Fibroblast of lung (primary cell): ENCODE measurements at regions not wholly inside any gene's neighbourhood (a gene's known extent, or its start where the extent isn't known, plus 50 kb on each side); places are given as distances from the start of the nearest gene placed in this dataset.

Experiments used
- DNase-seq, 2 donors: peaks; one replicate each; pipeline versions ENCODE4 v3.0.0 to v3.0.0-alpha.2; 2010; ENCODE audit warnings: low read depth in 2 of 2
- H2AFZ ChIP-seq: 2 replicates; pipeline ENCODE4 v1.5.1; 2012; ENCODE audit warnings: low read length, control low read depth, inconsistent platforms
- H3K27ac ChIP-seq: 2 replicates; pipeline ENCODE4 v1.5.1; 2011; ENCODE audit warnings: low read length, control low read depth; ENCODE audit not compliant: insufficient read depth
- H3K27me3 ChIP-seq: 2 replicates; pipeline ENCODE4 v1.5.1; 2011; ENCODE audit warnings: mild to moderate bottlenecking, low read length; ENCODE audit not compliant: control insufficient read depth, insufficient read depth
- H3K36me3 ChIP-seq: 2 replicates; pipeline ENCODE4 v1.5.1; 2011; ENCODE audit warnings: low read length; ENCODE audit not compliant: control insufficient read depth, insufficient read depth
- H3K4me1 ChIP-seq: 2 replicates; pipeline ENCODE4 v1.5.1; 2011; ENCODE audit warnings: low read length; ENCODE audit not compliant: control insufficient read depth, insufficient read depth; ENCODE audit errors: extremely low read depth
- H3K4me2 ChIP-seq: 2 replicates; pipeline ENCODE4 v1.5.1; 2011; ENCODE audit warnings: low read length, control low read depth; ENCODE audit not compliant: insufficient read depth; ENCODE audit errors: extremely low read depth
- H3K4me3 ChIP-seq, 4 experiments: fragments of 200-600 bp in 1 of 4; sonication (generic) in 1 of 4; replicated peaks in 1 of 4; 2 replicates each; pipeline ENCODE4 v1.5.1; 2011 to 2016; ENCODE audit warnings: low read length in 4 of 4, low read depth in 3 of 4, mild to moderate bottlenecking in 3 of 4, control low read depth in 2 of 4, inconsistent platforms in 1 of 4, mixed read lengths in 1 of 4; ENCODE audit not compliant: insufficient read depth in 1 of 4; ENCODE audit errors: control extremely low read depth in 1 of 4
- H3K79me2 ChIP-seq: 2 replicates; pipeline ENCODE4 v1.5.1; 2012; ENCODE audit warnings: mild to moderate bottlenecking, low read length, inconsistent platforms; ENCODE audit not compliant: control insufficient read depth, insufficient read depth
- H3K9ac ChIP-seq: 2 replicates; pipeline ENCODE4 v1.5.1; 2011; ENCODE audit warnings: mild to moderate bottlenecking, low read length, control low read depth; ENCODE audit not compliant: insufficient read depth
- H3K9me3 ChIP-seq: 2 replicates; pipeline ENCODE4 v1.5.1; 2012; ENCODE audit warnings: low read depth, low read length; ENCODE audit not compliant: control insufficient read depth, insufficient read depth
- H4K20me1 ChIP-seq: 2 replicates; pipeline ENCODE4 v1.5.1; 2011; ENCODE audit warnings: low read length; ENCODE audit not compliant: control insufficient read depth, insufficient read depth; ENCODE audit errors: extremely low read depth
- CTCF ChIP-seq, 2 donors: IDR thresholded peaks in 1 of 2; conservative IDR thresholded peaks in 1 of 2; 1 replicate in 1 of 2; 2 replicates in 1 of 2; pipeline ENCODE4 v1.5.1; 2011 to 2012; ENCODE audit warnings: low read length in 2 of 2, control low read depth in 1 of 2, inconsistent platforms in 1 of 2, low read depth in 1 of 2, mild to moderate bottlenecking in 1 of 2
- EZH2 ChIP-seq: IDR thresholded peaks from 2 replicates; pipeline ENCODE4 v1.5.1; 2012; ENCODE audit warnings: low read length, control low read depth, mild to moderate bottlenecking; ENCODE audit errors: missing control alignments

- DNase-seq: no peak
- H3K9ac ChIP-seq: no peak overlapping the region
- no peaks in the 10 kb centered on the region for H3K79me2 ChIP-seq
- H3K27ac ChIP-seq: no peak overlapping the region
- H3K36me3 ChIP-seq: no peaks in the 10 kb centered on the region
- no peak overlapping the region for H3K4me2 ChIP-seq
- H3K9me3 ChIP-seq: no peaks in the 10 kb centered on the region
- no peaks in the 10 kb centered on the region for H3K4me1 ChIP-seq
- no peak overlapping the region for H3K4me3 ChIP-seq
- no peaks in the 10 kb centered on the region for H4K20me1 ChIP-seq
- TF ChIP-seq CTCF (conservative IDR thresholded peaks at IDR 0.05 in 1 of 2, IDR thresholded peaks at IDR 0.05 in 1 of 2; ENCODE audit: low read depth in 1 of 2, low read length in 2 of 2): no peak
- TF ChIP-seq EZH2: no peak
- no peaks in the 10 kb centered on the region for H3K27me3 ChIP-seq
- H2AFZ ChIP-seq: no peak overlapping the region
Measured at GRCh38 chr6:71603021-71603420, 283.3 kb upstream of the RIMS1 start.

- DNase-seq: peak in 1 of 2 donors; percentile 37
Measured at GRCh38 chr6:71608646-71609045, 277.7 kb upstream of the RIMS1 start.

GRCh38 chr6:71619836-71620235, 266.5 kb upstream of the RIMS1 start:
- Histone ChIP-seq H3K79me2 (no peaks in the 10 kb centered on the region), H2AFZ (no peak overlapping the region), H3K4me3 (no peak overlapping the region), H3K9me3 (no peaks in the 10 kb centered on the region), H4K20me1 (no peaks in the 10 kb centered on the region), H3K9ac (no peak overlapping the region), H3K27ac (no peak overlapping the region), H3K36me3 (no peaks in the 10 kb centered on the region), H3K4me2 (no peak overlapping the region), H3K27me3 (no peaks in the 10 kb centered on the region), H3K4me1 (no peaks in the 10 kb centered on the region)
- TF ChIP-seq EZH2 (no peak), CTCF (conservative IDR thresholded peaks at IDR 0.05 in 1 of 2, IDR thresholded peaks at IDR 0.05 in 1 of 2; ENCODE audit: low read depth in 1 of 2, low read length in 2 of 2) (no peak)
- no peak for DNase-seq

More at GRCh38 chr6:71608646-71609045, 277.7 kb upstream of the RIMS1 start:
- no peak overlapping the region for H3K4me3 ChIP-seq
- no peak overlapping the region for H2AFZ ChIP-seq
- H3K4me2 ChIP-seq: no peak overlapping the region
- H3K79me2 ChIP-seq: no peaks in the 10 kb centered on the region
- no peak for TF ChIP-seq EZH2
- no peak for TF ChIP-seq CTCF (conservative IDR thresholded peaks at IDR 0.05 in 1 of 2, IDR thresholded peaks at IDR 0.05 in 1 of 2; ENCODE audit: low read depth in 1 of 2, low read length in 2 of 2)
- no peaks in the 10 kb centered on the region for H3K36me3 ChIP-seq
- no peak overlapping the region for H3K9ac ChIP-seq
- H3K27me3 ChIP-seq: peaks cover 2% of the 10 kb centered on the region
- H3K4me1 ChIP-seq: no peaks in the 10 kb centered on the region
- H4K20me1 ChIP-seq: no peaks in the 10 kb centered on the region
- no peak overlapping the region for H3K27ac ChIP-seq
- H3K9me3 ChIP-seq: no peaks in the 10 kb centered on the region
